GM18909 (cell line): ENCODE measurements at regions not wholly inside any gene's neighbourhood (a gene's known extent, or its start where the extent isn't known, plus 50 kb on each side); places are given as distances from the start of the nearest gene placed in this dataset.

Experiments used
- ATAC-seq: cut with Tn5 transposase; IDR thresholded peaks from one replicate; pipeline ENCODE4 v1.9.1; 2021; ENCODE audit warnings: mild to moderate bottlenecking; ENCODE audit not compliant: unreplicated experiment, poor library complexity

GRCh38 chr14:100436745-100437406 is 113.7 kb downstream of the SLC25A47 start:
- ATAC-seq = no peak

- ATAC-seq = no peak
Measured at GRCh38 chr14:100438271-100438670, 115.1 kb downstream of the SLC25A47 start.

- ATAC-seq = no peak
Measured at GRCh38 chr14:100438678-100439592, 115.8 kb downstream of the SLC25A47 start.

- no peak for ATAC-seq
Measured at GRCh38 chr14:100439781-100440180, 116.6 kb downstream of the SLC25A47 start.

- ATAC-seq = no peak
Measured at GRCh38 chr14:100440207-100440631, 117.1 kb downstream of the SLC25A47 start.

GRCh38 chr14:100440758-100441203 is 117.6 kb downstream of the SLC25A47 start:
- ATAC-seq = no peak

GRCh38 chr14:100441271-100441947 is 118.3 kb downstream of the SLC25A47 start:
- ATAC-seq = no peak

- ATAC-seq = no peak
Measured at GRCh38 chr14:100442036-100442435, 118.9 kb downstream of the SLC25A47 start.

GRCh38 chr14:100442498-100443490 is 119.7 kb downstream of the SLC25A47 start:
- ATAC-seq = no peak

GRCh38 chr14:100443603-100444002 is 120.5 kb downstream of the SLC25A47 start:
- no peak for ATAC-seq

- ATAC-seq = no peak
Measured at GRCh38 chr14:100445436-100446088, 122.4 kb downstream of the SLC25A47 start.

- no peak for ATAC-seq
Measured at GRCh38 chr14:100446572-100446971, 123.4 kb downstream of the SLC25A47 start.

- no peak for ATAC-seq
Measured at GRCh38 chr14:100448376-100448775, 125.2 kb downstream of the SLC25A47 start.

GRCh38 chr14:100449225-100449987 is 126.3 kb downstream of the SLC25A47 start:
- no peak for ATAC-seq

GRCh38 chr14:100450049-100450448 is 126.9 kb downstream of the SLC25A47 start:
- no peak for ATAC-seq

GRCh38 chr14:100450736-100451135 is 127.6 kb downstream of the SLC25A47 start:
- ATAC-seq = no peak

GRCh38 chr14:100451264-100451663 is 128.1 kb downstream of the SLC25A47 start:
- ATAC-seq = no peak

GRCh38 chr14:100453930-100454329 is 130.8 kb downstream of the SLC25A47 start:
- ATAC-seq = no peak
